GM12873 (cell line): ENCODE measurements at regions not wholly inside any gene's neighbourhood (a gene's known extent, or its start where the extent isn't known, plus 50 kb on each side); places are given as distances from the start of the nearest gene placed in this dataset.

ENCODE experiments used
- CTCF ChIP-seq: IDR thresholded peaks from 2 replicates; pipeline ENCODE4 v1.5.1; 2012; ENCODE audit warnings: low read depth, mild to moderate bottlenecking, moderate library complexity, low read length, control low read depth; ENCODE audit not compliant: insufficient read depth; ENCODE audit errors: missing control alignments

GRCh38 chr14:59123531-59123930, 64.9 kb upstream of the DAAM1 start:
- TF ChIP-seq CTCF, result no peak

DNA sequence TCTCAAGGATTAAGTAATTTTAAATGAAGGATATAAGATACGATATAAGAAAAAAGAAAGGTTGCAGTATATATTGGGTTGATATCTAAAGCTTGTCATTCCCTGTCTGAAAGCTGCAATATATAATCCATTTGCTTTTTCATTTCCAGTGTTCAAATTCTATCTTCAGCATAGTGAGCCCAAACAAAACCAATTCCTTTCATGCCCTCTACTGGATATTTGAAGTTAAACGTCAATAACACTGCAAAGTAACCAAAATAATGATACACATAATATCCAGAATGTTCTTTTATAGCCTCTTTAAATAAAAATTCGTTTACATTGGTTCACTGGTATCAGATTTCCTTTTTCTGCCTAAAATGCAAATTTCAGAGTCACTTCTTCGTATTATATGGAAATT, 64.5 kb upstream of the DAAM1 start:
- TF ChIP-seq CTCF, result peak; percentile 23

GRCh38 chr14:59125156-59125555, 63.3 kb upstream of the DAAM1 start:
- TF ChIP-seq CTCF, result no peak

- TF ChIP-seq CTCF, result peak; percentile 64
Observed at GRCh38 chr14:59126714-59127436, 61.6 kb upstream of the DAAM1 start.

- no peak for TF ChIP-seq CTCF
Observed at GRCh38 chr14:59127437-59127732, 61.1 kb upstream of the DAAM1 start.

DNA sequence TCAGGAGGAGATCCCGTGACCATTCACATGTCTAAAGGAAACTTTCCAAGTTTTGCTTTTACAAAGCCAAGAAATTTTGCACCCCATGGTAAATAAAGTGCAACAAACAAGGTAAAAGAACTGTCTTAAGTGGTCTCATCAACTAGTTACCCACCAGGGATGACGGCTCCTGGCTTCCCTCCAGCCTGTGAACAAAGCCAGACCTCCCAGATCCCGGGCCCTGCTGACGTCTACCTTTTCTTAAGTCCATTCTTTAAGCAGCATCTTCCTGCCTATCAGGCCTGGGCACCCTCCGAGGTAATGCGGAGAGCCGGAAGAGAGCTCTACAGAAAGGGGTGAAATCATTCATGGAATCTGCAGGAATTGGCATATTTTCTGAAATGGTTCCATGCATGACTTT, 58.0 kb upstream of the DAAM1 start:
- no peak for TF ChIP-seq CTCF

- no peak for TF ChIP-seq CTCF
Observed at GRCh38 chr14:59131938-59132795, 56.3 kb upstream of the DAAM1 start.
